ENCODE measurements at regions not wholly inside any gene's neighbourhood (a gene's known extent, or its start where the extent isn't known, plus 50 kb on each side); places are given as distances from the start of the nearest gene placed in this dataset.
"Not testable (repeated sequence)": the region's sequence is repeated elsewhere in the genome, so short reads cannot be mapped to it uniquely, and the experiment has no call there.

DNA sequence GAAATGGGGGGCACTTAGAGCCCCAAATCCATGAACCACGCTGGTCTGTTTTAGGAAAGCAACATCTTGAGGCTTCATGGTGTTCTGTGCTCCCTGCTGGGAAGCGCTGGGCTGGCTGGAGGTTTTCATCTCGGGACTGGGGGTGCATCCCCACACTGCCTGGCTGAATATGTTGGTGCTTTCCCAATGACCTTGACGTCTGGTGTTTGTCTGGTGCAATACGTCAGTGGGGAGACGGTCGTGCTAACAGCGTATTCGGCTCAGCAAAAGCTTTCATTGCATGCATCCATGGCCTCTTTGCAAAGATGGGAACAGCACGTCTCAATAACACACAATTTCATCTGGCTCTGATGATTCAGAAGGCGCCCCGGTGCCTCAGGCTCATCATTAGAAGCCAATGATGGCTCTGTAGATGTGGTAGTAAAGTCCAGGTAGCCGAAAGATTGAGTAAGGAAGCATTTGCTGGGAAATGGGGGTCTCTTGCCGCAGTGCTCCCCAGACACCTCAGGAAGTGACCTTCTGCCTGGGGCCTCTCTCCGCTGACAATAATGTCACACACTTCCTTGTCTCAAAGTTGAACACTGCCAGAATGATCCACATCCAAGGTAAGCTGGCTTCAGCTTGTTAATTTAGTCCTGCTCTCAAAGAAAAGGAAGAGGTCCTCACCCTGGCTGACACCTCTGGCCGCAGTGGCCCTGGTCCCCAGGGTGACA lies 97.7 kb downstream of the ING1 start:
- DNase-seq, result no peak

DNA sequence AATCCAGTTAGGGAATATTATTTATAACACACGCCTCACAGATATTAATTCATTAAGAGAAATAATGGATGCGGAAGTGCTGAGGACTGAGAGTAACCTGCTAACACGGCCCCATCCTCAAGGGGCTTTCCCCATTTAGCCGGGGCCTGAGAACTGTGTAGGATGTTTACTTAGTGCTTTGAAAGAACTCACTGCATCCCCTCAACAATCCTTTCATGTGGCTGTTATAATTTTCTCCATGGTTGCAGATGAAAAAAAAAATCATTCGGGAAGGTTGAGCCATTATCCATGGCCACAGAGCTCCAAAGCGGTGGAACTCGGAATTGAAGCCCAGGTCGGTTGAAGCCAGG lies 98.2 kb downstream of the ING1 start:
- no peak for DNase-seq

DNA sequence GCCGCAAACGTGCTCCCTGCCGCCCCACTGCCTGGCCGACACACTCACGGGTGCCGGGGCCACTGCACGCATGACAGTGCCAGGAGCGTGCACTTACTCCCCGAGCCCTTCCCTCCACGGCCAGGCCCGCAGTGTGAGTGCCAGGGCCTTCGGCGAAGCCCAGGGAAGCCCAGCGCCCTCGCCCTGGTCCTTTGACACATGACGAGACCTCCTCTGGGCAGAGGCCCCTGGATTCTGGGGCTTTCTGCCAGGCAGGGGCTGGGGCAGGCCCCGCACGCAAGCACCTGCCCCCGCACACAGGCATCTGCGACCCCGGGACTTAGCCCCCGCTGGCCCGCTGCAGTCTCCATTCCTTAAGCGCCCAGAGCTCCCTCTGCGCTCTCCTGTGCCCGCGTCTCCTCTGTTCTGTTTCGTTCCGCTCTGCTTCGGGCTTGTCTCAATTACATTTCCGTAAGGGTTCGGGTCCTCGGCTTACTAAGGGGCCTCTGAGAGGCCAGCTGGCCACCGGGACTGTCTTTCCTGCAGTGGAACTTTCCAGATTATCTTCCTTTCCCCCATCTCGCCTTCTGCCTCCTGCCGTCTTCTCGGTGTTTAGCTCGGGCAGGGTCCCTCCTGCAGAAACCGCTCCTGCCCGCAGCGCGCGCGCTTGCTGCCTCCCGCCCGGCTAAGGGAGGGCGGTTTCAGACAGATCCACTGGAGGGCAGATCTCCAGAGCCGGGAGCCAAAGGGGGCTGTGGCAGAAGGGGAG lies 98.8 kb downstream of the ING1 start:
- no peak for DNase-seq

DNA sequence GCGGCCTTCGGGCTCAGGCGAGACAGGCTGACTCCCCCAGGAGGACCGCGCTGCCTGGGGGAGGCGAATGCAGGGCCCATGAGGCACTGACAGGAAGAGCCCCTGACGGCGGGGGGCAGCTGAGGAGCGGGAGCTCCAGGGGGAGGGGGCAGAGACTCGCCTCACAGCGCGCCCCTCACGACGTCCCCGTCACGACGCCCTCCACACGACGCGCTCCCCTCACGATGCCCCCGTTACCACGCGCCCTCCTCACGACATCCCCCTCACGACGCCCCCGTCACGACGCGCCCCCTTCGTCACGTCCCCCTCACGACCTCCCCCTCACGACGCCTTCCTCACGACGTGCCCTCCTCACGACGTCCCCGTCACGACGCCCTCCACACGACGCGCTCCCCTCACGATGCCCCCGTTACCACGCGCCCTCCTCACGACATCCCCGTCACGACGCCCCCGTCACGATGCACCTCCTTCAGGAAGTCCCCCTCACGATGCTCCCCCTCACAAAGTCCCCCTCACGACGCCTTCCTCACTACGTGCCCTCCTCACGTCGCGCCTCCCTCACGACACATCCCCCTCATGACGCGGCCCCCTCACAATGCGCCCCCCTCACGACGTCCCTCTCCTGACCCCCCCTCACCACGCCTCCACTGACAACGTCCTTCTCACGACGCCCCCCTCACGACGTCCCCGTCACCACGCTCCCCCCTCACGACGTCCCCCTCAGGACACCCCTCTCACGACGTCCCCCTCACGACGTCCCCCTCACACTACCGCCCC lies 99.6 kb downstream of the ING1 start:
- no peak for DNase-seq

DNA sequence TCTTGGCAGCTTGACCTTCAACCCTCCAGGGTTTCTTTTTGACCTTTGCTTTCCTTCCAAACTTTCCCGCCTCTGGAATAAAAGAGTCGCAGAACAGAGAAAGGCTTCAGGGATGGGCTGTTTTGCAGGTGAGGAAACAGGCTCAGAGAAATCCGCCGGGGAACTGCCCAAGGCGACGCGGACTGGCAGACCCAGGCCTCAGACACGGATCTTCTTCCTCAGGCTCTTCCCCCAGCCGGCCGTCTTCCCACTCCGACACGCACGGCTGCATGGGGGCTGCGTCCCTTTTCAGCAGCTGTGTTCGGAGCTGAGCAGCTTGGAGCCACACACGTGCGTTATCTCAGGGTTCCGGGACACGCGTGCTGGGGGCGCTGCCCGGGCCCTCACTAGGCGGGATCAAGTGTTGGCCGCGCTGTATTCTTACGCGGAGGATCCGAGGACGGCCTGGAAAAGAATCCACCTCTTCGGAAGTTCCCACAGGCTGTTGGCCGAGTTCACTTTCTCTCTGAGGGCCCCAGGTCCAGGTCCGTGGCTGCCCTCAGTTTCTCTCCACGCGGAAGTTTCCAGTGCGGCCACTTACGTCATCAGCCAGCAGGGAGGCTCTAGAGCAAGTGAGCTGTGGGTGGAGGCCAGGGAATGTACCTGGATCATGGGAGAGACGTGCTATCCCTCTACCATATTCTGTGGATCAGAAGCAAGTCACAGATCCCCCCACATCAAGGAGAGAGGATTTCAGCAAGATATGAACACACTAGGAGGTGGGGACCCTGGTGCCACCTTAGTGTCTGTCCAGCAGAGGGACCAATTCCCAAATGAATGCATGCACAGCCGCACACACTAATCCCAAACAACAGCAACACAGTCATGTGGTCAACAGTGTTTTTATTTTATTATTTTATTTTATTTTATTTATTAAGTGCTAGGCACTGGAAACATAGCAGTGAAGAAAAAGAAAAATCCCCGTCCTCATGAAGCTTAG lies 100.4 kb downstream of the ING1 start:
- DNase-seq, result no peak

DNA sequence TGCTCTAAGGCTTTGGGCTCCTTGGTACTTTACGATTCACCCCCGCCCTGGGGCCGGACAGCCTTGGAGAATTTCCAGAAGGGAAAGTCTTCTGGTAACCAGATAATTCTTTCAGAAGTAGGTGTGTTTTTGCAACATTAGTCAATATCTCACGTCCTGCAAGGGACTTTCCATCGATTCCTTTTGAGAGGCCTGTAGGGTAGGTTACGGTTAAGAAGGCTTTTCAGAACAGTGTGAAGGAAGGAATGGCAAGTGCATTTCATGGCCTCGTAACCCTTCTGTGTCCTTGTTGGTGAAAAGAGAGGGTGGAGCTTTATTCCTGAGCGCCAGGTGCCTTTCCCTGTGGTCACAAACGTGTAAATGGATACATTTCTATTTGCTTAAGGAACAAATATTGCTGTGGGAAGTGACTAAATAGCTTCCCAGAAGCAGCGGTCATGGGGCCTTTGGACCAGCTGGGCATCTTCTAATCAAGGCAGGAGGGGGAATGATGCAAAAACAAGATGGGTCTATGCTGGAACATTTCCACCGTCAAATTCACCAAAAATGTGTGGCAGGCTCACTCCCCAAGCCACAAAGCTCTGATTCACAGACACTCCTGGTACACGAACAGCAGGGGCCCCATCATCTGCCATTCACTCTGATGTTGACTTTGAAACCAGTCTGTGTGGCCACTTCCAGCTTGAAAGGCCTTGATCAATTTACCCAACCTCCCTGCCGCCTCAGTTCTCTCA lies 99.2 kb downstream of the ANKRD10 start:
- DNase-seq, result no peak

DNA sequence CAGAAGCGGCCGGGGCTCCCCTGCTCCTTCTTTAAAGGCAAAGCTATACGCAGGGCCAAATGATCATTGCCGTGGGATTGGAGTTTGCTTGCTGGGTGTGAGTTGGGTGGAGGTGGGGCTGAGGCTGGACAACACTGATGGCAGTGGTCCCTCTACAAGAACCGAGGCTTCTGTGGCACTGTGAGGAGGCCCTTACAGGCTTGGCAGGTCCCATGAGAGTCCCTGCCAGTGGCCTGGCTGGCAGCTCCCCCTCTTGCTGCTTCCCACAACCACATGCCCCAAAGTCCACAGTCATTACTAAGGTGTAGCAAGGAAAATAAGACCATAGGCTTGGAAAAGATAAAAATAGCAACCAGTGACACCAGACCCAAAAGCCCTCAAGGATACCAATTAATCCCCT lies 98.4 kb downstream of the ANKRD10 start:
- DNase-seq, result no peak

DNA sequence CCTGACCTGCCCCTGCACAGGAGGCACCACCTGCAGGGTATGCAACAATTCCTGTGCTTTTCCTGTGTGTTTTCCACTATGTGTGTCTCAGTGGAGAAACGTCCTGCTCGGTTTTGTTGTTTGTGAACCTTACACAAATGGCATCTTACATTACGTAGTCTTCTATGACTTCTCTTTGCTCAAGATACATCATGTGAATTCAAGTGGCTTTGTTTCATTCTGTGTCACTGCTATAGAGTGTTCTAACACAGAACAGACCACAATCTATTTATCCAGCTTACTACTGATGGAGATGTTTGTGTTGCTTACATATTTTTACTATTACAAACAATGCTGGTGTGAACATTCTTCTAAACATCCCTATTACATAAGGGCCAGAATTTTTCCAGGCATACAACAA lies 97.7 kb downstream of the ANKRD10 start:
- DNase-seq, result no peak

DNA sequence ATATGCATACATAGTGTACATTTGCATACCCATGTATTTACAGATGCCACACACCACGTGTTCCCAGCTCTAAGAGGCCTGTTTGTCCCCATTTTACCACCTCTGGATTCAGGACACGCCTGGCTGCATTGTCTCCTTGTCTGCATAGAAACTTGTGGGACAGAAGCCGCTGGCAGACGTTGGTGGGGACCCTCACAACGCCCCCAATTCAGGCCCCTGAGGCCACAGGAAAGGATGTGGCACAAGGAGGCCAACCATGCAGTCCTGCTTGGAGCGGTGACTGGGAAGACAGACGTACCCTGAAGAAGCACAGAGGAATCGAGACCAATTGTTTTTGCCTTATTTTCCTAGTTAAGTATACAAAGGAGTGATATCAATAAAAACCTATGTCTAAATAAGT lies 96.1 kb downstream of the ANKRD10 start:
- DNase-seq, result no peak

DNA sequence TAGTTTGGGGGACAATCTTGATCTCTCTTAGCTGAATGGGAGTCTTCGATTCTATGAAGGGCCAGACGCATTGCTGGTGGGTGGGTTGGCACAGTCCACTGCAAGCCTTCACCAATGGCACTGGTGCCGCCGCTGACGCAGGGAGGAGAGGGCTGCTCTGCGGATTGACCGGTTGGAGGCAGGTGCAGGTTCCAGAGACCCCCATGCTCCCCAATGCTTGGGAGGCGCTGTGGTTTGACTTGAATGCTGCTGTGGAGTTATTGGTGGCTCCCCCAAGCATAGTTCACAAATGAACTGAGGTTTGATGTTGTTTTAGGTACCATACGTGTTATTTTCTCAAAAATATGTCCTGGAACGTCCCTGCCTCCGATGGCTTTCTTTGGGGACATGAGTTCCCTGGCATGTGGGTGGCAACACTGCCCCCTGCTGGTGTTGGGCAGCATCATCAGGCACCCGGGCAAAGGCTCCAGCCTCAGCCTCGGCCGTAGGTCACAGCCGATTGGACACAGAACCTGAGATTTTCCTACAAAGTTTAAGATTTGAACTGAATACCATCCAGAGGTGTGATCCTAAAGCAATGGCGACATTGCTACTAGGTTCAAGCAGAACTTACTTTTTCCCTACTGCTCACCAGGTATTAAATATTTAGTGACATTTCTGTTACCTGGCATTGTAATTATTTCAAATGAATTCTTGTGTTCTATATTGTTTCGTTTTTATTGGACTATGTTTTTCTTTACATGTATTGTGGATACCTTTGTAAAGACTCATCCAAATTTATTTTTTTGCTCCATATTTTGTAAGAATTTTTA lies 95.5 kb downstream of the ANKRD10 start:
- DNase-seq, result peak; percentile 80

DNA sequence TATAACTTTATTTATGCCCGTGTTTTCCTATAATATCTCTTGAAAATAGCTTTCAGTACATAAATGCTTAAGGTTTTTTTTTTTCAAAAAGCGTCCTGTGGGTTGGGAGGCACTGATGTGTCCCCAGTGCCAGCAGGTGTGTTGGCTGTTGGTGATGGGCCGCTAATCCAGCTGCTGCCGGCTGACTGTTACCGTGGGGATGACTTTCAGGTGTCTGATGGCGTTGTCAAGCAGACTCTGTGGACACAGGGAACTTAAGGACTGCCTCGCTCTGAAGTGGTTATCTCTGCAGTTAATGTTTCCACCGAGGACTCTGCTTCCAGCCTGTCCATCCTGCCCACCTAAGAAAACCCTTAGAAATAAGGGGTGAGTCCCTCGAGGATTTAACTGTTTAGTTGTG lies 94.5 kb downstream of the ANKRD10 start:
- DNase-seq, result no peak

DNA sequence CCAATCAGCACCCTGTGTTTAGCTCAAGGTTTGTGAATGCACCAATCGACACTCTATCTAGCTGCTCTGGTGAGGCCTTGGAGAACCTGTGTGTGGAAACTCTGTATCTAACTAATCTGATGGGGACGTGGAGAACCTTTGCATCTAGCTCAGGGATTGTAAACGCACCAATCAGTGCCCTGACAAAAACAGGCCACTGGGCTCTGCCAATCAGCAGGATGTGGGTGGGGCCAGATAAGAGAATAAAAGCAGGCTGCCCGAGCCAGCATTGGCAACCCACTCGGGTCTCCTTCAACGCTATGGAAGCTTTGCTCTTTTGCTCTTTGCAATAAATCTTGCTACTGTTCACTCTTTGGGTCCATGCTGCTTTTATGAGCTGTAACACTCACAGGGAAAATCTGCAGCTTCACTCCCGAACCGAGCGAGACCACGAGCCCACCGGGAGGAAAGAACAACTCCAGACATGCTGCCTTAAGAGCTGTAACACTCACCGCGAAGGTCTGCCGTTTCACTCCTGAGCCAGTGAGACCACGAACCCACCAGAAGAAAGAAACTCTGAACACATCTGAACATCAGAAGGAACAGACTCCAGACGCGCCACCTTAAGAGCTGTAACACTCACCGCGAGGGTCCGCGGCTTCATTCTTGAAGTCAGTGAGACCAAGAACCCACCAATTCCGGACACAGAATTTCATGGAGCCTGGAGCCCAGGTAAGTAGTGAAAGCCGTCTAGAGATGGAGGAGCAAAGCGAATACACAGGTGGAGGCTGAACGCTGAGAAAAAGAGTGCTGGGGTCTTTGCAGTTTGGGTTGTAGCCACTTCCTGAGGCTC lies 92.8 kb downstream of the ANKRD10 start:
- not testable (repeated sequence) for DNase-seq

DNA sequence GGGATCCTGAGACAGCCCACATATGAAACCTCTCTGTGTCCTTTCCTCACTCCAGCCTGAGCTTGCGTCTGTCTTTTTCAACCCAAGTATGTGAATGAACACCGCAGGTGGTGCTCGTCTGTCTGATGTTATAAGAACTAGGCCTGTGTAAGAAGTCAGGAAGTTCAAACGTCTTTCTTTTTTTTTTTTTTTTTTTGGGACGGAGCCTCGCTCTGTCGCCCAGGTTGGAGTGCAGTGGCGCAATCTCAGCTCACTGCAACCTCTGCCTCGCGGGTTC lies 92.3 kb downstream of the ANKRD10 start:
- no peak for DNase-seq

DNA sequence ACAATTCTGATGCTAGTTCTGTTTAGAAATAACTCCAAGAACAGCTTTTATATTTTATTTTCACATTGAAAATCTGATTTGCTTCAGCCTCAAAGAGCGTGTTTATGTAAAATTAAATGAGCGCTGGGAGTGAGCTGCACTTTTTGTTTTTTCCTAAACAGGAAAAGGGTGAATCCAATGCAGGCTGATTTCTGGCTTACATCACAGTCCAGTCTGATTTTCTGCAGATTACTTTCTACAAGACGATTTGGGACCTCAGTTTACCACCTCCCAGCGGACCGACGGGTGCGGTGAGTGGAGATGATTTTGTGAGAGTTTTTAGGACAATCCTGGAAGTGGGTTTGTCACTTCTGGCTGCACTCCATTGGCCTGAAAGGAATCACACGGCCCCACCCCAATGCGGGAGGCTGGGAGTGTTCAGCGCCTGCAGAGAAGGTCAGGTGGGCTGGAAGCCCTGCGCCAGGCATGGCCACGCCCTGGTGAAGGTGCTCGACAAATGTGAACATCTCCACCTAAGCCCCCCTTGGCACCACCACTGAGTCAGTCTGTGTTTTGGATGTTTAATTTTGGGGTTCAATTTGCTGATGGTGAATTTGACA lies 90.1 kb downstream of the ANKRD10 start:
- DNase-seq, result no peak

DNA sequence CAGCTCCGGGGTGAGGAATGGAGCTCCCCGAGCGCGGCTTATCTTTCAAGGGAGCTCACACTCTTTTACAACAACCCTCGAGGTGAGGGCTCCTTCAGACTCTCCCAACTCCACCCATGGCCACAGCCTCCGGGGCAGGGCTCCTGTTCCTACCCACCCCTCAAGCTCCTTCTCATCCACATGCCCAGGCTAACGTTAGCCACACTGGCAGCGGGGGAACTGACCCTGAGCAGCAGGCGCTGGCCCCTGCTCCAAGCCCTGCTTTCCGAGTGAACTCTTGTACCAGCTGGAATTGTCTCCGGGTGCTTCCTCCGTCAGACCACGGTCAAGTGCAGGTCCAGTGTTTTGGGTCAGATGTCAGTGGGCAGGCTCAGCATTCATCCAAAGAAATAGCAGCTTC lies 89.4 kb downstream of the ANKRD10 start:
- DNase-seq, result no peak

DNA sequence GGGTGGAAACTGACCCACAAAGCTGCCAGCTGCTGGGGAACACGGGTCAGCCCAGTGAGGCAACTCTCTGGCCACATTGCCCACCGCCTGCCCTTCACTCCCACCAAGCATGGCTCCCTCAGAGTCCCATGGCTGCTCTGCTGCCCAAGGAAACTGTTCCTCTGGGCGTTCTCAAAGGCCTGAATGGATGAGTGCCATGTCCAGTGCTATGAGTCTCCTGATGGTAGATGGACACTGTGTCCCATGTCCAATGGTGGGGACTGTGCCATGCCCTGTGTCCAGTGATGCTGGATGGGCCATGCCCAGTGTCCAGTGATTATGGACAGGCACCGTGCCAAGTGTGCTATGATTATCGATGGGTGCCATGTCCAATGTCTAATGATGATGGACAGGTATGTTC lies 88.8 kb downstream of the ANKRD10 start:
- no peak for DNase-seq

DNA sequence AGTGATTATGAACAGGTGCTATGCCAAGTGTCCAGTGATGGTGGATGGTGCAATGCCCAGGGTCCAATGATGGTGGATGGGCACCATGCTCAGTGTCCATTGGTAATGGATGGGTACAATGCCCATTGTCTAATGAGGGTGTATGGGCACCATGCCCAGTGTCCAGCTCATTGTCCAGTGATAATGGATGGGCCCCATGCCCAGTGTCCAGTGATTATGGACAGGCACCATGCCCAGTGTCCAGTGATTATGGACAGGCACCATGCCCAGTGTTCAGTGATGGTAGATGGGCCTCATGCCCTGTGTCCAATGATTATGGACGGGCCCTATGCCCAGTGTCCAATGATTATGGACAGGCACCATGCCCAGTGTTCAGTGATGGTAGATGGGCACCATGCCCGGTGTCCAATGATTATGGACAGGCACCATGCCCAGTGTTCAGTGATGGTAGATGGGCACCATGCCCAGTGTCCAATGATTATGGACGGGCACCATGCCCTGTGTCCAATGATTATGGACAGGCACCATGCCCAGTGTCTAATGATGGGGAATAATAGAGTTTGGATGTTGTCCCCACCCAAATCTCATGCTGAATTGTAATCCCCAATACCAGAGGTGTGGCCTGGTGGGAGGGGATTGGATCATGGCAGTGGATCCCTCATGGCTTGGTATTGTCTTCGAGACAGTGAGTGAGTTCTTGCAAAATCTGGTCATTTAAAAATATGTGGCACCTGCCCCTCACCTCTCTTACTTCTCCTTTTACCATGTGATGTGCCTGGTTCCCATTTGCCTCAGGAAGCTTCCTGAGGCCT lies 87.8 kb downstream of the ANKRD10 start:
- DNase-seq, result no peak

Data from left kidney (tissue), 1 donor.